PC-3 (cell line): ENCODE measurements at regions not wholly inside any gene's neighbourhood (a gene's known extent, or its start where the extent isn't known, plus 50 kb on each side); places are given as distances from the start of the nearest gene placed in this dataset.
A peak's percentile ranks its signal among the peaks of the same experiment; 100 is the strongest.

Source experiments
- ATAC-seq: fragments of 200-7000 bp; cut with Tn5 transposase; 2 replicates; pipeline ENCODE4 v1.9.1; 2020; ENCODE audit warnings: mild to moderate bottlenecking, moderate library complexity
- BruUV-seq: library from RNA; stranded (reverse); fragments of 400-500 nt; replicated peaks from 2 replicates; lab custom pipeline; 2021; lab: Mats Ljungman, UMichigan
- CTCF ChIA-PET: fragments of 300-600 bp; sonication (Branson Sonifier 250); formaldehyde crosslinking; loops from one replicate; lab custom pipeline; 2022; ENCODE audit warnings: antibody characterized with exemption; lab: Charles Lee
- POLR2A ChIA-PET: fragments of 300-600 bp; sonication (Branson Sonifier 250); formaldehyde crosslinking; loops from one replicate; lab custom pipeline; 2022; ENCODE audit warnings: antibody characterized with exemption; ENCODE audit not compliant: unreplicated experiment; lab: Charles Lee
- DNase-seq: peaks from one replicate; pipeline ENCODE4 v3.0.0-alpha.2; 2015
- H2AFZ ChIP-seq: fragments of 300-600 bp; sonication (generic); 2 replicates; pipeline ENCODE4 v1.6.0; 2016; ENCODE audit warnings: antibody characterized with exemption, low read length
- H3F3A ChIP-seq: fragments of 300-600 bp; sonication (generic); one replicate; pipeline ENCODE4 v1.6.0; 2017; ENCODE audit warnings: antibody characterized with exemption, low read length, control low read depth, mild to moderate bottlenecking; ENCODE audit not compliant: unreplicated experiment
- H3K27ac ChIP-seq: fragments of 300-600 bp; sonication (generic); 2 replicates; pipeline ENCODE4 v1.5.1; 2016; ENCODE audit warnings: mild to moderate bottlenecking, low read length
- H3K27me3 ChIP-seq: fragments of 300-600 bp; sonication (generic); 2 replicates; pipeline ENCODE4 v1.6.1; 2016; ENCODE audit warnings: low read length, mixed read lengths
- H3K36me3 ChIP-seq: fragments of 300-600 bp; sonication (generic); 2 replicates; pipeline ENCODE4 v1.6.1; 2016; ENCODE audit warnings: low read depth, mixed run types, low read length, mixed read lengths
- H3K4me1 ChIP-seq: fragments of 300-600 bp; sonication (generic); 2 replicates; pipeline ENCODE4 v1.5.1; 2016; ENCODE audit warnings: low read length; ENCODE audit not compliant: insufficient read depth
- H3K4me2 ChIP-seq: fragments of 300-600 bp; sonication (generic); 2 replicates; pipeline ENCODE4 v1.6.0; 2016; ENCODE audit warnings: low read length
- H3K4me3 ChIP-seq: fragments of 300-600 bp; sonication (generic); 2 replicates; pipeline ENCODE4 v1.5.1; 2016; ENCODE audit warnings: mild to moderate bottlenecking, low read length, mixed read lengths
- H3K79me2 ChIP-seq: fragments of 300-600 bp; sonication (generic); 2 replicates; pipeline ENCODE4 v1.6.1; 2017; ENCODE audit warnings: low read length, mixed read lengths
- H3K9ac ChIP-seq: fragments of 300-600 bp; sonication (generic); 2 replicates; pipeline ENCODE4 v1.6.0; 2016; ENCODE audit warnings: mild to moderate bottlenecking, low read length
- H3K9me2 ChIP-seq: fragments of 300-600 bp; sonication (generic); replicated peaks from 2 replicates; pipeline ENCODE4 v1.6.1; 2016; ENCODE audit warnings: mixed run types, low read length, mixed read lengths
- H3K9me3 ChIP-seq: fragments of 300-600 bp; sonication (generic); 2 replicates; pipeline ENCODE4 v1.6.1; 2016; ENCODE audit warnings: low read length, mixed read lengths
- H4K20me1 ChIP-seq: fragments of 300-600 bp; sonication (generic); 2 replicates; pipeline ENCODE4 v1.6.1; 2016; ENCODE audit warnings: low read length, mixed read lengths
- CTCF ChIP-seq: fragments of 300-600 bp; sonication (generic); conservative IDR thresholded peaks from 2 replicates; pipeline ENCODE4 v1.5.1; 2017; ENCODE audit warnings: antibody characterized with exemption, low read depth, mild to moderate bottlenecking, low read length
- EZH2 ChIP-seq: fragments of 300-600 bp; sonication (generic); IDR thresholded peaks from one replicate; pipeline ENCODE4 v1.6.1; 2017; ENCODE audit warnings: antibody characterized with exemption, mild to moderate bottlenecking, low read length; ENCODE audit not compliant: unreplicated experiment
- EZH2phosphoT487 ChIP-seq: fragments of 300-600 bp; sonication (generic); IDR thresholded peaks from 2 replicates; pipeline ENCODE4 v1.6.1; 2018; ENCODE audit warnings: mild to moderate bottlenecking, antibody characterized with exemption, low read length, borderline replicate concordance
- intact Hi-C: fragments of 100-400 bp; cut with micrococcal nuclease; formaldehyde crosslinking; loops from 2 replicates; pipeline ENCODE4 v1.9.0; 2023

GRCh38 chr13:33462109-33462508 is 176.6 kb upstream of the STARD13 start:
- Histone ChIP-seq H4K20me1 (no peaks in the 10 kb centered on the region), H3K27ac (no peak overlapping the region), H3K4me2 (no peak overlapping the region), H3K4me1 (no peaks in the 10 kb centered on the region), H3K27me3 (no peaks in the 10 kb centered on the region), H2AFZ (no peak overlapping the region), H3F3A (no peaks in the 10 kb centered on the region), H3K9ac (no peak overlapping the region), H3K79me2 (no peaks in the 10 kb centered on the region), H3K36me3 (no peaks in the 10 kb centered on the region), H3K9me3 (0 out of 2 replicates have a peak, but pooled peaks cover 6% of the 10 kb centered on the region), H3K4me3 (no peak overlapping the region), H3K9me2 (no peaks in the 10 kb centered on the region)
- intact Hi-C loops = no loop called here
- CTCF ChIA-PET = no interaction called here
- ATAC-seq (no peak), DNase-seq (no peak)
- TF ChIP-seq EZH2 (no peak), EZH2phosphoT487 (no peak)
- BruUV-seq = no TSS peak
- POLR2A ChIA-PET = interaction anchor here (0.7 kb wide), 1 partner anchor 1264 kb away, joined by 3 read pairs; no protein-coding TSS in a partner anchor

GRCh38 chr13:33464345-33464744 is 178.8 kb upstream of the STARD13 start:
- intact Hi-C loops = no loop called here
- no peaks in the 10 kb centered on the region for H4K20me1 ChIP-seq
- BruUV-seq = no TSS peak
- H3K79me2 ChIP-seq = no peaks in the 10 kb centered on the region
- no peaks in the 10 kb centered on the region for H3K27me3 ChIP-seq
- no peaks in the 10 kb centered on the region for H3F3A ChIP-seq
- POLR2A ChIA-PET = no interaction called here
- no peaks in the 10 kb centered on the region for H3K36me3 ChIP-seq
- H3K27ac ChIP-seq = no peak overlapping the region
- H3K4me2 ChIP-seq = no peak overlapping the region
- H3K9ac ChIP-seq = no peak overlapping the region
- H3K9me2 ChIP-seq = no peaks in the 10 kb centered on the region
- ATAC-seq = no peak
- CTCF ChIA-PET = no interaction called here
- H3K9me3 ChIP-seq = 0 out of 2 replicates have a peak, but pooled peaks cover 5% of the 10 kb centered on the region
- H2AFZ ChIP-seq = no peak overlapping the region
- TF ChIP-seq EZH2 = no peak
- no peak for TF ChIP-seq CTCF
- TF ChIP-seq EZH2phosphoT487 = no peak
- no peak overlapping the region for H3K4me3 ChIP-seq
- no peak for DNase-seq
- H3K4me1 ChIP-seq = no peaks in the 10 kb centered on the region

GRCh38 chr13:33466262-33466661 is 180.7 kb upstream of the STARD13 start:
- TF ChIP-seq CTCF = peak; percentile 43; the same call in 1 of the 2 replicates
- no peak for TF ChIP-seq EZH2
- BruUV-seq = no TSS peak

More at GRCh38 chr13:33466262-33466661, 180.7 kb upstream of the STARD13 start:
- Histone ChIP-seq H3K4me1 (peaks cover under 1% of the 10 kb centered on the region; the same call in 1 of the 2 replicates), H3K4me2 (no peak overlapping the region), H3K27me3 (no peaks in the 10 kb centered on the region), H3K27ac (no peak overlapping the region), H2AFZ (no peak overlapping the region), H3K36me3 (no peaks in the 10 kb centered on the region), H3F3A (no peaks in the 10 kb centered on the region), H3K79me2 (no peaks in the 10 kb centered on the region), H3K4me3 (no peak overlapping the region), H3K9me3 (no peaks in the 10 kb centered on the region), H4K20me1 (no peaks in the 10 kb centered on the region), H3K9me2 (no peaks in the 10 kb centered on the region), H3K9ac (no peak overlapping the region)
- intact Hi-C loops = no loop called here
- ATAC-seq = no peak
- ChIA-PET POLR2A (no interaction called here), CTCF (no interaction called here)
- DNase-seq = no peak
